T-helper 9 cell (primary cell): ENCODE measurements at regions not wholly inside any gene's neighbourhood (a gene's known extent, or its start where the extent isn't known, plus 50 kb on each side); places are given as distances from the start of the nearest gene placed in this dataset.
"Not testable (repeated sequence)": the region's sequence is repeated elsewhere in the genome, so short reads cannot be mapped to it uniquely, and the experiment has no call there.

Experiments used
- DNase-seq: peaks from one replicate; pipeline ENCODE4 v3.0.0-alpha.2; 2020

DNA sequence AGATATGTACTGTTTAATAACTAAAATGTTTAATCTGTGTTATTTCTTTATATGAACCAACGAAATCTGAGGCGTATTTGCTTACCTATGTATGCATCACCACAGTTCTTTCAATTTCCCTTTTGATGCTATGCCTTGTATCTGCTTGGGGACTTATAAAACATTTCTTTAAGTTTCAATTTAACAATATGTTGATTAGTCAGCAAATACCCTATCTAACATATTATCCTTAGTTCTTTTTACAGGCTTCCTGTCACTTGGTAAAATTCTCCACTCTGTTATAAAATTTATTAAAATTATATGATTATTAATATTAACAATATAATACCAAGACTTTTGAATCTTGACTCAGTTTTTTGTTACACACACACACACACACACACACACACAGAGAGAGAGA is 174.3 kb downstream of the CPS1 start:
- DNase-seq: no peak

GRCh38 chr2:210746826-210747225 is 190.4 kb downstream of the CPS1 start:
- DNase-seq: not testable (repeated sequence)

DNA sequence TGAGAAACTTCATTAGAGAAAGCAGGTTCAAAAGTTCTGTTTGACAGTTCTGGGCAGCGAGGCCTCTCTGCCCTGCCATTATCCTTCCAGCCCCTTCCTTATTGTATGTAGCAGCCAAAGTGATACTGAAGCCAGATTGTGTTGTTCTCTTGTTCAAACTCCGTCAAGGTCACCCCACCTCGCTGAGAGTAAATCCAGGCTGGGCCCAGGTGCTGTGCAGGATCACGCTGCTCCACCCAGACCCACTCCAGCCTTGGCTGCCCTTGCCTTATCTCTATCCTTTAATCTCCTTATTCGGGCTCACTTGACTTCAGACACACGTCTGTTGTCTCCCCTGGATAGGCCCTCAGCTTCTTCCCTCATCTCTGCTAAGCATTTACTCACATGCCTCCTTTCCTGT is 196.1 kb downstream of the CPS1 start:
- no peak for DNase-seq

GRCh38 chr2:210753386-210753785 is 197.0 kb downstream of the CPS1 start:
- no peak for DNase-seq

DNA sequence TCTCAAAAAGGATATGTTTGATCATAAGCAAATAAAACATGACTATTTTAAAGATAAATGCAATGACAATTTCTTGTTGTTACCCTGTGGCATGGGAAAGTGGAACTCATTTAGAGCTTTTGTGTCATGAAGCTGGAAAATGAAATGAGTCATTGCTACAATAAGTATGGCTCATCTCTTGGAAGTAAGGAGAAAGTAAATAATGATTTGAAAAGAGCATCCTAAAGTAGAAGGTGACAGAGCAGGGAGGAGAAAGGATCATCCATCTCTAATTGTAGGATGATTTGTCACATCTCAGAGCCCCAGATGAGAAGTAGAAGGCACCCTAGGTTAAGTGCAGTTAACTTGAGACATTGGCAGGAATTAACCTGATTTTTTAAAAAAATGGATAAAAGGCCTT is 200.5 kb downstream of the CPS1 start:
- no peak for DNase-seq

GRCh38 chr2:210762604-210763588 is 206.5 kb downstream of the CPS1 start:
- no peak for DNase-seq

- no peak for DNase-seq
Observed at GRCh38 chr2:210768329-210768910, 212.0 kb downstream of the CPS1 start.

DNA sequence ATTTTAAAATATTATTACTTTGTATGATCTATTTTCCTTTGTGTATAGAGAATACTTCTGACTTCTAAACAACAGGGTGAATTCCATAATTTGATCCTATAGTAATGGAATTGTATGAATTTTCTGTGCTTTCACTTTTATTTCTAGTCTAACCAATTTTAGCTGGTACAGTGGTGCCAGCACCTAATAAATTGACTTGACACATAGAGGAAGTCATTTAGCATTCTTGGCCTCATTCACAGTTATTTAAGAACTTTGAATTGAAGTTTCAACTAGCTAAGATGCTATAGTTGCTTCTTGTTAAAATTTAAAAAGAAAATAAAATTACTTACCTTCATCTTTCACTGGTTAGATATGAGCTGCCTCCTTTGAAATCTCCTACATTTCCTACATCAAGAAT is 220.4 kb downstream of the CPS1 start:
- no peak for DNase-seq

DNA sequence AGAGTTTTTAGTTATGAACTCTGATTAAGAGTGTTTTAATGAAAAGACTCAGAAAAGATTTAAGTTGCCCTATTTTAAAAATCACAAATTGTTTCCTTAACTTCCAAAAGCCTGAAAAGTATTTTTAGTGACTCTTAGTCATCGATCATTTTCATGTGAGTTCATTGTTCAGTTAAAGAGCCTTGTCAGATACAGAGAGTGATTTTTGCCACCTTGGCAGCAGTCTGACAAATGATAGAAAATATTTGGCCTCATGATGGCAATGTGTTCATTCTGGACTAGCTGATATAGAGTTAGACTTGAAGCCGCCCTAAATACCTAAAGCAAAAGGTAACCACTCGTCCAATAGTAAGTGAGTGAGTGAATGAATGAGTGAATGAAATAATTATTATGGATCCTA is 225.8 kb downstream of the CPS1 start:
- no peak for DNase-seq

- DNase-seq: not testable (repeated sequence)
Observed at GRCh38 chr2:210787831-210788230, 231.4 kb downstream of the CPS1 start.

DNA sequence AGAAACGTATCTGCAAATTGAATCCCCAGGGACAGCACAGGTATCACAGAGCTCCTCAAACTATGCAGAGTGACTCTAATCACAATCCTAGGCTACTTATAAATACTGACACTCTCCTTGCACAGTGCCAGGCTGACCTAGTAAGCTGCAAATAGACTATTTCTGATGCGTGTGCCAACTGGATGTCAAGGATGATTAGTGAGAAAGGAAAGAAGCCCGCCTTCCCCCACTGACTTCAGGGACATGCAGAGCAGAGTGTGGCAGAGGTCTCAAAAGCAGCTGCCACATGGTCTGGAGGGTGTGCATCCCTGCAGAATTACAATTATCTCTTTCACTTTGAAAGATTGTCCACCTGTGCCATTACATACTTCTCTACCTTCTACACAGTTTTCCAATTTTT is 235.6 kb downstream of the CPS1 start:
- no peak for DNase-seq

DNA sequence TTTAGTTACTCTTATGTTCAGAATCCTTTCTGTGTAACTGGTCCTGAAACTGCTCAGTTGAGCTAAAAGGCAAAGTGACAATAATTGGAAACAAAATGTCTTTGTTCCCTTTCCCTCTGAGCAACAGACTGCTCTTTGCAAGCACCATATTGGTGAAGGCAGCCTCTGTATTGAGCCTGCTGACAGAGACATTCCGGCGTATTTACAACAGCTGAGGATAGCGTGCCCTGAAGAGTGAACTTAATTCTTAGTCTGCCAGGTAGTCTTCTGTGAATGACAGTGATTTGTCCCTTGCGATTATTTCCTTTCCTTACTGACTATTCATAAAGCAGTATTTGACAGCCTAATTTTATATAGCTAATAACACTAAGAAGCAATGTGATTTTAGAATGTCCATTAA is 239.1 kb downstream of the CPS1 start:
- DNase-seq: no peak

GRCh38 chr2:210798180-210798579 is 241.8 kb downstream of the CPS1 start:
- no peak for DNase-seq

GRCh38 chr2:210814251-210815025 is 258.0 kb downstream of the CPS1 start:
- DNase-seq: no peak

GRCh38 chr2:210816769-210817168 is 260.4 kb downstream of the CPS1 start:
- no peak for DNase-seq

GRCh38 chr2:210818473-210818872 is 262.1 kb downstream of the CPS1 start:
- DNase-seq: no peak

GRCh38 chr2:210833403-210833802 is 277.0 kb downstream of the CPS1 start:
- DNase-seq: no peak

DNA sequence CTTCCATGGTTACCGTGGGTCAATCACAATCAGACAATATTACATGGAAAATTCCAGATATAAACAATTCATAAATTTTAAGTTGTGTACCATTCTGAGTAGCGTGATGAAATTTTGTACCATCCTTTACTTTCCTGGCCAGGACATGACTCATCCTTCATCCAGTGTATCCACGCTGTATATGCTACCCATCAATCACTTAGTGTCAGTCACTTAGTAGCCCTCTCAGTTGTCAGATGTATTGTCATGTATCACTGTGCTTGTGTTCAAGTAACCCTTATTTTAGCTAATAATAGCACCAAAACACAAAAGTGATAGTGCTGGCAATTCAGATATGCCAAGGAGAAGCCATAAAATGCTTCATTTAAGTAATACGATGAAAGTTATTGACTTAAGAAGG is 282.6 kb downstream of the CPS1 start:
- DNase-seq: no peak

GRCh38 chr2:210839450-210839849 is 283.1 kb downstream of the CPS1 start:
- no peak for DNase-seq

DNA sequence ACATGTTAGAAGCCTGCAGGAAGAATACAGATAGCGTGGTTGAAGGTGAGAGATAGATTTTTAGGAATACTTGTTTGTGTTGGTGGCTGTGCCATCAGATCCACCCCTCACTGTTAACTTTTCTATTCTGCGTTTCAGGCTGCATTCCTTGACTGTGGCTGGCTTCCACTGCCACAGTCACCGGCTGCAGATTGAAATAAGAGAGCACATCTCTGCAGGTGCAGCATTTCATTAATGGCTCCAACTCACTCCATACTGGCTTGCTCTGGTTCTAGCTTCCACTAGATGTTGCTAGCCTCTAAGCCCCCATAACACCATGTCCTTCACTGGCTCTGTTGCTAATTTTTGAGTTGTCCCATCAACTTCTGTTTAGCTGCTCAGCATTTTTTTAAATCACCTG is 286.5 kb downstream of the CPS1 start:
- no peak for DNase-seq

GRCh38 chr2:210844016-210844415 is 287.6 kb downstream of the CPS1 start:
- DNase-seq: no peak

GRCh38 chr2:210859314-210859713 is 302.9 kb downstream of the CPS1 start:
- DNase-seq: no peak

DNA sequence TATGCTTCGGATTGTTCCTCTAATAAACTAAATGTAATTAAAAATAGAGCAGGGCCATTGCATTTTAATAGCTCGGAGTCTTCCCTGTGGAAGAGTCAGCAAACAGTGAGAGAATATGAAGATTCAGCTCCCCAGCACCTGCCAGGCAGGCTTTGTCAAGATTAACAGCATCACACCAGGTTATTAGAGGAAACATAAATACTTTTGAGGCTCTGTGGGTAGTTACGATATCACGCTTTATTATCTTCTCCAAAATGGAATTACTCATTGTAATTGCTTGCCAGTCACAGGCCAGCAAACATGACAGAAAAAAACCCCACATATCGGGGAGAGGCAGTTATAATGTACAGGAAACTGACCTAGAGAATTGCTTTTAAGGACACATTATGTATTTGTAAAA is 303.9 kb downstream of the CPS1 start:
- DNase-seq: no peak
